ENCODE measurements at regions not wholly inside any gene's neighbourhood (a gene's known extent, or its start where the extent isn't known, plus 50 kb on each side); places are given as distances from the start of the nearest gene placed in this dataset.

GRCh38 chr21:15241997-15242736 is 177.4 kb upstream of the NRIP1 start:
- no peak for DNase-seq (ENCODE audit: low spot score)

- DNase-seq (ENCODE audit: low spot score): no peak
Observed at GRCh38 chr21:15242906-15243305, 178.1 kb upstream of the NRIP1 start.

- DNase-seq (ENCODE audit: low spot score): no peak
Observed at GRCh38 chr21:15243406-15243805, 178.6 kb upstream of the NRIP1 start.

- DNase-seq (ENCODE audit: low spot score): no peak
Observed at GRCh38 chr21:15247613-15248012, 182.8 kb upstream of the NRIP1 start.

- no peak for DNase-seq (ENCODE audit: low spot score)
Observed at GRCh38 chr21:15249285-15249993, 184.6 kb upstream of the NRIP1 start.

- no peak for DNase-seq (ENCODE audit: low spot score)
Observed at GRCh38 chr21:15250384-15250783, 185.6 kb upstream of the NRIP1 start.

GRCh38 chr21:15252431-15252830 is 187.6 kb upstream of the NRIP1 start:
- no peak for DNase-seq (ENCODE audit: low spot score)

- no peak for DNase-seq (ENCODE audit: low spot score)
Observed at GRCh38 chr21:15254111-15254510, 189.3 kb upstream of the NRIP1 start.

- DNase-seq (ENCODE audit: low spot score): no peak
Observed at GRCh38 chr21:15255261-15255660, 190.5 kb upstream of the NRIP1 start.

- no peak for DNase-seq (ENCODE audit: low spot score)
Observed at GRCh38 chr21:15255763-15256162, 191.0 kb upstream of the NRIP1 start.

- DNase-seq (ENCODE audit: low spot score): no peak
Observed at GRCh38 chr21:15256996-15257395, 192.2 kb upstream of the NRIP1 start.

GRCh38 chr21:15257646-15258045 is 192.8 kb upstream of the NRIP1 start:
- no peak for DNase-seq (ENCODE audit: low spot score)

GRCh38 chr21:15259824-15260223 is 195.0 kb upstream of the NRIP1 start:
- DNase-seq (ENCODE audit: low spot score): no peak

GRCh38 chr21:15260604-15261003 is 195.8 kb upstream of the NRIP1 start:
- DNase-seq (ENCODE audit: low spot score): no peak

- DNase-seq (ENCODE audit: low spot score): no peak
Observed at GRCh38 chr21:15264084-15264665, 199.4 kb upstream of the NRIP1 start.

GRCh38 chr21:15272171-15272570 is 207.4 kb upstream of the NRIP1 start:
- DNase-seq (ENCODE audit: low spot score): no peak

GRCh38 chr21:15272591-15272990 is 207.8 kb upstream of the NRIP1 start:
- DNase-seq (ENCODE audit: low spot score): no peak

GRCh38 chr21:15273244-15273643 is 208.4 kb upstream of the NRIP1 start:
- no peak for DNase-seq (ENCODE audit: low spot score)

- no peak for DNase-seq (ENCODE audit: low spot score)
Observed at GRCh38 chr21:15274701-15275485, 210.1 kb upstream of the NRIP1 start.

- no peak for DNase-seq (ENCODE audit: low spot score)
Observed at GRCh38 chr21:15275615-15276235, 210.9 kb upstream of the NRIP1 start.

GRCh38 chr21:15276243-15276642 is 211.4 kb upstream of the NRIP1 start:
- DNase-seq (ENCODE audit: low spot score): no peak

- DNase-seq (ENCODE audit: low spot score): no peak
Observed at GRCh38 chr21:15277466-15277865, 212.7 kb upstream of the NRIP1 start.

Measured in AG20443 (cell line).